Body of pancreas (tissue), 4 donors: ENCODE measurements at regions not wholly inside any gene's neighbourhood (a gene's known extent, or its start where the extent isn't known, plus 50 kb on each side); places are given as distances from the start of the nearest gene placed in this dataset.

Experiments used
- ATAC-seq: fragments of 150-250 bp; one replicate; pipeline ENCODE4 v1.9.1; 2016
- DNase-seq, 4 donors: peaks; one replicate each; pipeline ENCODE4 v3.0.0-alpha.2; 2019
- H3K27ac ChIP-seq, 4 donors: fragments of 200-600 bp; sonication (generic); 1 replicate in 3 of 4; 2 replicates in 1 of 4; pipeline versions ENCODE4 v1.5.1 to v1.6.1; 2016 to 2019; ENCODE audit warnings: mild to moderate bottlenecking in 1 of 4, mixed read lengths in 1 of 4, moderate library complexity in 1 of 4
- H3K27me3 ChIP-seq, 2 donors: fragments of 200-600 bp; sonication (generic); one replicate each; pipeline ENCODE4 v1.6.0; 2016; ENCODE audit warnings: mild to moderate bottlenecking in 1 of 2
- H3K36me3 ChIP-seq, 2 donors: fragments of 200-600 bp; sonication (generic); replicated peaks in 1 of 2; 2 replicates each; pipeline ENCODE4 v1.5.1; 2016; ENCODE audit warnings: low read depth in 2 of 2; ENCODE audit not compliant: insufficient read depth in 1 of 2
- H3K4me1 ChIP-seq: fragments of 200-600 bp; sonication (generic); one replicate; pipeline ENCODE4 v1.6.0; 2016
- H3K4me3 ChIP-seq, 2 donors: fragments of 200-600 bp; sonication (generic); 1 replicate in 1 of 2; 2 replicates in 1 of 2; pipeline ENCODE4 v1.5.1; 2016 to 2019
- H3K9me3 ChIP-seq, 3 donors: fragments of 200-600 bp; sonication (generic); 1 replicate in 2 of 3; 2 replicates in 1 of 3; pipeline ENCODE4 v1.5.1; 2016
- POLR2A ChIP-seq, 3 donors: fragments of 450-650 bp; IDR thresholded peaks; one replicate each; pipeline ENCODE4 v1.6.1; 2016; ENCODE audit warnings: antibody characterized with exemption in 3 of 3, mild to moderate bottlenecking in 2 of 3
- WGBS, 2 donors: methylation state at CpG; one replicate each; pipeline ENCODE4 v1.1.5; 2017; 5-methylcytosine and 5-hydroxymethylcytosine counted together
- intact Hi-C: fragments of 100-400 bp; cut with DNase I; formaldehyde crosslinking; loops from one replicate; pipeline ENCODE4 v1.15.1; 2023
- TF ChIP-seq, protein P1 (sequence below), 7 experiments: fragments of 450-650 bp in 4 of 7; fragments of 200-600 bp in 3 of 7; sonication (generic) in 3 of 7; IDR thresholded peaks; one replicate each; pipeline ENCODE4 v1.5.1; 2016 to 2019; ENCODE audit warnings: antibody characterized with exemption in 7 of 7

DNA sequence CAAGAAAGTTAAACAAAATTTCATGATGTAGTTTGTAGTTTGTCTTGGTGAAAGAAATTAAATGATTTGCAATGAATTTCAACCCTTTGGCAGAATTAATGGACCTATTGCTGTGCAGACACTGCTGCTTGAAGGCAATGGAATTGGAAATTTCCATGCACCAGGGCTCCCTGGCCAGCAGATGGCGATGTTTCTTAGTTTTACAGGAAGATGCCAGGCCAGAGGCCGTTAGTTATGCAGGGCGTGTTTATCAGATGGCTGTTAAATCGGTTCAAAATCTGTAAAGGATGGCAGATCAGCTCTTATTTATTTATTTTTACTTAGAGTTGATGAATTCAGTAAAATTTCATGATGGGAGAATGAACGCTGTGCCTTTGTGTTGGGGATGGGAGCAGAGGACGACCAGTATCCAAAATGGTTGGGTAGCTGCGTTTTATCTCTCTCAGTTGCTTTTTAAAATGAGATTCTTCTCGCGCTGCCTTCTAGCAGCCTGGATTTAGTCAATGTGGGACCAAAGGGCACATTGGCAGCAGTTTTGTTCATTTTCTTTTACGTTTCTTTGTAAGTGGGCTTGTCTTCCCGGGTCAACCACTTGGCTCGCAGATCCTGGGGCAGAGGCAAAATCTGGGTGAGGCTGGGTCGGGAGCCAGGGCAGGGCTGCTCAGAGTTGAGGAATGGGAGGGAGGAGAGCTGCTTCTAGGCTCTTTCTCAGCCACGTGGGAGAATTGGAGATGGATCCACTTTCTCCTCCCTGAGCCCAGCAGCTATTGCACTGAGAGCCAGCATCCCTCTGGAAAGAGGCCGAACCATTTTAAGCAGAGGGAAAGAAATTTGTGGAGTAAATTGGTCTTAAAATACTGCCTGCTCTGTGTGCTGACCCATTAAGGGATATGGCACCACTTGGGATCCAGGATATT is 344.0 kb downstream of the PIK3C3 start:
- intact Hi-C loops: loop anchor here (5.0 kb wide), 1 partner anchor 1263 kb away; no protein-coding TSS in a partner anchor
- Histone ChIP-seq H3K36me3 (no peaks in the 10 kb centered on the region), H3K4me3 (no peak overlapping the region), H3K9me3 (no peaks in the 10 kb centered on the region), H3K27ac (no peak overlapping the region), H3K4me1 (no peaks in the 10 kb centered on the region), H3K27me3 (no peaks in the 10 kb centered on the region)
- 28 to 31% methylated on average over 15 of the region's 15 CpGs for WGBS, 2 donors
- ATAC-seq: peak; percentile 74
- TF ChIP-seq, protein P1, sequence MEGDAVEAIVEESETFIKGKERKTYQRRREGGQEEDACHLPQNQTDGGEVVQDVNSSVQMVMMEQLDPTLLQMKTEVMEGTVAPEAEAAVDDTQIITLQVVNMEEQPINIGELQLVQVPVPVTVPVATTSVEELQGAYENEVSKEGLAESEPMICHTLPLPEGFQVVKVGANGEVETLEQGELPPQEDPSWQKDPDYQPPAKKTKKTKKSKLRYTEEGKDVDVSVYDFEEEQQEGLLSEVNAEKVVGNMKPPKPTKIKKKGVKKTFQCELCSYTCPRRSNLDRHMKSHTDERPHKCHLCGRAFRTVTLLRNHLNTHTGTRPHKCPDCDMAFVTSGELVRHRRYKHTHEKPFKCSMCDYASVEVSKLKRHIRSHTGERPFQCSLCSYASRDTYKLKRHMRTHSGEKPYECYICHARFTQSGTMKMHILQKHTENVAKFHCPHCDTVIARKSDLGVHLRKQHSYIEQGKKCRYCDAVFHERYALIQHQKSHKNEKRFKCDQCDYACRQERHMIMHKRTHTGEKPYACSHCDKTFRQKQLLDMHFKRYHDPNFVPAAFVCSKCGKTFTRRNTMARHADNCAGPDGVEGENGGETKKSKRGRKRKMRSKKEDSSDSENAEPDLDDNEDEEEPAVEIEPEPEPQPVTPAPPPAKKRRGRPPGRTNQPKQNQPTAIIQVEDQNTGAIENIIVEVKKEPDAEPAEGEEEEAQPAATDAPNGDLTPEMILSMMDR (IDR thresholded peaks at IDR 0.05): peak; percentile 55 to 91 (median 71)
- no peak for TF ChIP-seq POLR2A (IDR thresholded peaks at IDR 0.05)
- DNase-seq: peak; percentile 66 to 77 (median 70)

DNA sequence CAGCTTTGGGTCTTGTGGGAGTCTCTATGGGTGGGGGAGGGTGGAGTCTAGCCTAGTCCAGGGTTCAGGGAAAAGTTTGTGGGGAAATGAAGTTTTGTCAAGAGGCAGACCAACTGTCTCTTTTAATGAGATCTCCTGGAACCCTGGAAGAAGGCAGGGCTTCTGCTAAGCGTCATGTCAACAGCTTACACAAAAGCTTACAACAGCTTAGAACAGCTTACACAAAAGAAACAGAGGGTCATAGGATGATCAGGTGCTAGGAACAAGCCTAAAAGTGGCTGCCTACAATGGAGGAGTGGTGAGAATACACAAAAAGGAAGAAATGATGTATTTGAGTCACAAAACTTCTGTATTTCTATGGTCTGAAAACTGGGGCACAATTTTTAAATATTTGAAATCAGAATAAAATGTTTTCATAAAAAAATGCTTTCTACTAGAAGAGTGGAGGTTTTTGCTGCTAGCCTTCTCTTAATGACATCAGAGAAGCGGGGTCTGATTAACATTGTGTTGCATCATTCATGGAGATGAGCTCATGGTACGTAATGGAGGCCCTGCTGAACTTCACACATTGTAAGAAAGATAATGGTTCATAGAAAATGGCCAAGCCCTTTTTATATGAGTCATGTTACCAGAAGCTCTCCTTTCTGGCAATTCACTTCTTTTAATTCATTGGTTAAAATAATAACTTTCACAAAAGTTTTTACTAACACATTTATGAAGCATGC is 351.0 kb downstream of the PIK3C3 start:
- no peaks in the 10 kb centered on the region for H3K36me3 ChIP-seq
- 47 to 71% methylated on average over 3 of the region's 3 CpGs for WGBS, 2 donors
- ATAC-seq (no peak), DNase-seq (no peak)
- no peaks in the 10 kb centered on the region for H3K4me1 ChIP-seq
- H3K4me3 ChIP-seq: no peak overlapping the region
- no peaks in the 10 kb centered on the region for H3K9me3 ChIP-seq
- no peak overlapping the region for H3K27ac ChIP-seq
- intact Hi-C loops: no loop called here
- no peak for TF ChIP-seq POLR2A (IDR thresholded peaks at IDR 0.05)
- TF ChIP-seq, protein P1 (IDR thresholded peaks at IDR 0.05): no peak
- H3K27me3 ChIP-seq: no peaks in the 10 kb centered on the region

DNA sequence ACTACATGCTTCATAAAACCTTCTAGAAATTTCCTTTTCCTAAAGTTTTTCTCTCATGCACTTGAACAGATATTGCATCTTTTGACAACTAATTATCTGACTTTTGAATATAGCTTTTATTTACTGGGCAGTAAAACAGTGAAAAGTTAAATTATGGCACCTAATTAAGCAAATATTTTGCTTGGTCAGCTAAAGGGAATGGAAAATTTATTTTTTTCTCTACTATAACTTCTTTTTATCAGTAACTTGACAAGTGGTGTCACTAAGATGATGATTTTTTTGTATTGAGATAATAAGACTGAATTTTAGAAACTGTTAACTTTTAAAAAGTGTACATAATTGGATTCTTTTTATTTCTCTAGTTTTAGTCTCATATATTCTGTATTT is 351.6 kb downstream of the PIK3C3 start:
- TF ChIP-seq, protein P1 (IDR thresholded peaks at IDR 0.05): no peak
- TF ChIP-seq POLR2A (IDR thresholded peaks at IDR 0.05): no peak
- intact Hi-C loops: no loop called here
- H3K4me1 ChIP-seq: no peaks in the 10 kb centered on the region
- H3K27ac ChIP-seq: no peak overlapping the region
- no peak overlapping the region for H3K4me3 ChIP-seq
- no peaks in the 10 kb centered on the region for H3K27me3 ChIP-seq
- no peaks in the 10 kb centered on the region for H3K36me3 ChIP-seq
- H3K9me3 ChIP-seq: no peaks in the 10 kb centered on the region
- no peak for ATAC-seq
- no peak for DNase-seq

DNA sequence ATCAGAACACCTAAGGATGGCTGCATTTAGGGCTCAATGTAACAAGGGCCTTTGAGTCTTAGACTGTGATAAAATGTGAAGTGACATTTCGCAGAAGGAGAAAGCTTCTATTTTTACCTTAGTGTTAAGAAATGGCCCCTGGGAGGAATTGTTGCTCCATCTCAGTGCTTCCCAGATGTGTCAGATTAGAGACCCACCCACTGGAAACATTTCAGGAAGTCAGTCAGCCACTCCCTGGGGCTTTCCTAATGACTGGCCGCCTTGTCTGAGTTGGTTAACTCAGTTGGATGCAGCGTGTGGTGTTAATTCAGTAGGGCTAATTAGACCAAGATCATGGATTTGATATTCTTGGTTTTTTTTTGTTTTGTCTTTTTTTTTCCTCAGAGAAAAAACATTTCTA is 355.9 kb downstream of the PIK3C3 start:
- no peaks in the 10 kb centered on the region for H3K36me3 ChIP-seq
- no peak for TF ChIP-seq POLR2A (IDR thresholded peaks at IDR 0.05)
- TF ChIP-seq, protein P1 (IDR thresholded peaks at IDR 0.05): no peak
- WGBS, 2 donors: 37 to 43% methylated on average over 3 of the region's 3 CpGs
- H3K4me1 ChIP-seq: no peaks in the 10 kb centered on the region
- no peak overlapping the region for H3K4me3 ChIP-seq
- H3K9me3 ChIP-seq: no peaks in the 10 kb centered on the region
- no peak for DNase-seq
- no peaks in the 10 kb centered on the region for H3K27me3 ChIP-seq
- ATAC-seq: no peak
- no peak overlapping the region for H3K27ac ChIP-seq
- intact Hi-C loops: no loop called here
